ENCODE measurements at regions not wholly inside any gene's neighbourhood (a gene's known extent, or its start where the extent isn't known, plus 50 kb on each side); places are given as distances from the start of the nearest gene placed in this dataset.

DNA sequence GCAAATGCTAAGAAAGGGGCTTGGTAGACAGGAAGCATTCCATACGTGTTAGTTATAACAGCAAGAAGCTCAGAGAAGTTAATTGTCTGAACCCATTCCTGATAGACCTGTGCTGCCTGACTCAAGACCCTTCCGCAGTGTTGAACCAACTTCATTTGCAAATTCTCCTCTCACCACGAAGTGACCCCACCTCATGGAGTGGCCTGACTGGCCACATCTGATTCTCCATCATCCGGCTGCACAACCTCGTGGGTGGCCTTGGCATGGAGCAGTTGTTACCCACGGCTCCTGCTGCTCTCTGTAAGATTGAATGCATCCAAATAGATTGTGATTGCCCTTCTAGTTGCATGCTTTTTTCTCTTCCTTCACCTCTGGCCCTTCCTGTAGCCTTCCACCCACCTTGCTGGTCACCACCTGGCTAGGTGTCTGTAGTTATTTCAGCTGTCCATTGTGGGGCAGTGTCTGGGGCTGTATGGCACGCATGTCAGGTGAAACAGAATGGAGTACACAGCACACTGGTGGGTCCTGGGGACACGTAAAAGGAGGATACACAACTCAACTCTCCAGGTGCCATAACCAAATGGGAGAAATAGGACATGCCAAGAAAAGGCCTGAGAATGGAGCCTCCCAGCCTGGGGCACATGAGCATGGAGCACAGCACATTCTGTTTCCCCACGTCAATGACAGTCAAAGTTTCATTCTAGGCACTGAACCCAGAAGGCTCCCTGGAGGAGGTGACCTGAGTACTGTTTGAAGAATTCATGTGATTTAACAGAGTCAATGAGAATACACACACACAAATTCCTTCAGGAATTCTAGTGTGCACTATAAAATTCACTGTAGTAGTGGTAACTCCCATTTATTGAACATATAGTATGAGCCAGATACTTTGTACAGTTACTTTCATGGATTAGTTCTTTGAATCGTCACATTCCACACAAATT, 70.5 kb upstream of the PTCH1 start:
- CTCF ChIA-PET = interaction anchor here (0.7 kb wide), 1 partner anchor 85 kb away, joined by 3 read pairs; no protein-coding TSS in a partner anchor
- no peak for TF ChIP-seq CREB1 (CRISPR knock-in tag; IDR thresholded peaks at IDR 0.05)
- Mint-ChIP-seq H3K4me1 (peaks cover 15% of the 10 kb centered on the region), H3K27me3 (ENCODE audit: low read depth) (peaks cover 3% of the 10 kb centered on the region; the same call in 1 of the 2 replicates), H3K4me3 (no peak overlapping the region), H3K36me3 (no peaks in the 10 kb centered on the region), H3K9me3 (no peaks in the 10 kb centered on the region), H3K27ac (no peak overlapping the region)
- DNase-seq (ENCODE audit: low spot score) (no peak), ATAC-seq (no peak)
- POLR2A ChIA-PET = no interaction called here

DNA sequence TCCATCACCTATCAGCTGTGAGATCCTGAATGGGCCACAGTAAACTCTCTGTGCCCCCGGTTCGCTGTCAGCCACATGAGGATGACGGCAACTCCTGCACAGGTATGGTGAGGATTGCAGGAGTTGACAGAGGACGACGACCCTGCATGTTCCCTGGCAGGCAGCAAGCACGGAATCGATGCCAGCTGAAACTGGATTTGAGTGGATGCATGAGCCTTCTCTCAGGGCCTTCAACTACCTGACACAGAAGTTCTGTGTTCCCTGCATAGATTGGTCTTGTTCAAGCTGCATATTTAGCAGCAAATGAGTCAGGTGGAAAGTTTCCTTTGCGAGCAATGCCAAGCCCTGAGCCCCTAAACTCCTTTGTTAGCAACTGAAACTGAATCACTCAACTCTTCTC, 69.6 kb upstream of the PTCH1 start:
- POLR2A ChIA-PET = interaction anchor here (0.7 kb wide), 1 partner anchor 90 kb away, joined by 3 read pairs; no protein-coding TSS in a partner anchor
- no peak for ATAC-seq
- H3K4me3 Mint-ChIP-seq = no peak overlapping the region
- H3K4me1 Mint-ChIP-seq = peaks cover 23% of the 10 kb centered on the region
- H3K27ac Mint-ChIP-seq = no peak overlapping the region
- TF ChIP-seq GABPB1 (CRISPR knock-in tag; IDR thresholded peaks at IDR 0.05) (no peak), MLX (CRISPR knock-in tag; IDR thresholded peaks at IDR 0.05) (no peak), ELF4 (CRISPR knock-in tag; IDR thresholded peaks at IDR 0.05; ENCODE audit: low read depth) (no peak), TEAD1 (CRISPR knock-in tag; IDR thresholded peaks at IDR 0.05) (no peak), IRF2 (CRISPR knock-in tag; IDR thresholded peaks at IDR 0.05; ENCODE audit: borderline replicate concordance, low read depth) (no peak)
- TF ChIP-seq, protein P1, sequence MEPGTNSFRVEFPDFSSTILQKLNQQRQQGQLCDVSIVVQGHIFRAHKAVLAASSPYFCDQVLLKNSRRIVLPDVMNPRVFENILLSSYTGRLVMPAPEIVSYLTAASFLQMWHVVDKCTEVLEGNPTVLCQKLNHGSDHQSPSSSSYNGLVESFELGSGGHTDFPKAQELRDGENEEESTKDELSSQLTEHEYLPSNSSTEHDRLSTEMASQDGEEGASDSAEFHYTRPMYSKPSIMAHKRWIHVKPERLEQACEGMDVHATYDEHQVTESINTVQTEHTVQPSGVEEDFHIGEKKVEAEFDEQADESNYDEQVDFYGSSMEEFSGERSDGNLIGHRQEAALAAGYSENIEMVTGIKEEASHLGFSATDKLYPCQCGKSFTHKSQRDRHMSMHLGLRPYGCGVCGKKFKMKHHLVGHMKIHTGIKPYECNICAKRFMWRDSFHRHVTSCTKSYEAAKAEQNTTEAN (CRISPR knock-in tag; IDR thresholded peaks at IDR 0.05) = no peak
- TF ChIP-seq, protein P2, sequence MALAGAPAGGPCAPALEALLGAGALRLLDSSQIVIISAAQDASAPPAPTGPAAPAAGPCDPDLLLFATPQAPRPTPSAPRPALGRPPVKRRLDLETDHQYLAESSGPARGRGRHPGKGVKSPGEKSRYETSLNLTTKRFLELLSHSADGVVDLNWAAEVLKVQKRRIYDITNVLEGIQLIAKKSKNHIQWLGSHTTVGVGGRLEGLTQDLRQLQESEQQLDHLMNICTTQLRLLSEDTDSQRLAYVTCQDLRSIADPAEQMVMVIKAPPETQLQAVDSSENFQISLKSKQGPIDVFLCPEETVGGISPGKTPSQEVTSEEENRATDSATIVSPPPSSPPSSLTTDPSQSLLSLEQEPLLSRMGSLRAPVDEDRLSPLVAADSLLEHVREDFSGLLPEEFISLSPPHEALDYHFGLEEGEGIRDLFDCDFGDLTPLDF (CRISPR knock-in tag; IDR thresholded peaks at IDR 0.05) = no peak
- TF ChIP-seq, protein P3, sequence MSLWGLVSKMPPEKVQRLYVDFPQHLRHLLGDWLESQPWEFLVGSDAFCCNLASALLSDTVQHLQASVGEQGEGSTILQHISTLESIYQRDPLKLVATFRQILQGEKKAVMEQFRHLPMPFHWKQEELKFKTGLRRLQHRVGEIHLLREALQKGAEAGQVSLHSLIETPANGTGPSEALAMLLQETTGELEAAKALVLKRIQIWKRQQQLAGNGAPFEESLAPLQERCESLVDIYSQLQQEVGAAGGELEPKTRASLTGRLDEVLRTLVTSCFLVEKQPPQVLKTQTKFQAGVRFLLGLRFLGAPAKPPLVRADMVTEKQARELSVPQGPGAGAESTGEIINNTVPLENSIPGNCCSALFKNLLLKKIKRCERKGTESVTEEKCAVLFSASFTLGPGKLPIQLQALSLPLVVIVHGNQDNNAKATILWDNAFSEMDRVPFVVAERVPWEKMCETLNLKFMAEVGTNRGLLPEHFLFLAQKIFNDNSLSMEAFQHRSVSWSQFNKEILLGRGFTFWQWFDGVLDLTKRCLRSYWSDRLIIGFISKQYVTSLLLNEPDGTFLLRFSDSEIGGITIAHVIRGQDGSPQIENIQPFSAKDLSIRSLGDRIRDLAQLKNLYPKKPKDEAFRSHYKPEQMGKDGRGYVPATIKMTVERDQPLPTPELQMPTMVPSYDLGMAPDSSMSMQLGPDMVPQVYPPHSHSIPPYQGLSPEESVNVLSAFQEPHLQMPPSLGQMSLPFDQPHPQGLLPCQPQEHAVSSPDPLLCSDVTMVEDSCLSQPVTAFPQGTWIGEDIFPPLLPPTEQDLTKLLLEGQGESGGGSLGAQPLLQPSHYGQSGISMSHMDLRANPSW (CRISPR knock-in tag; conservative IDR thresholded peaks at IDR 0.05; ENCODE audit: low read depth) = no peak
- TF ChIP-seq, protein P4, sequence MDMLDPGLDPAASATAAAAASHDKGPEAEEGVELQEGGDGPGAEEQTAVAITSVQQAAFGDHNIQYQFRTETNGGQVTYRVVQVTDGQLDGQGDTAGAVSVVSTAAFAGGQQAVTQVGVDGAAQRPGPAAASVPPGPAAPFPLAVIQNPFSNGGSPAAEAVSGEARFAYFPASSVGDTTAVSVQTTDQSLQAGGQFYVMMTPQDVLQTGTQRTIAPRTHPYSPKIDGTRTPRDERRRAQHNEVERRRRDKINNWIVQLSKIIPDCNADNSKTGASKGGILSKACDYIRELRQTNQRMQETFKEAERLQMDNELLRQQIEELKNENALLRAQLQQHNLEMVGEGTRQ (CRISPR knock-in tag; IDR thresholded peaks at IDR 0.05) = no peak
- TF ChIP-seq, protein P5, sequence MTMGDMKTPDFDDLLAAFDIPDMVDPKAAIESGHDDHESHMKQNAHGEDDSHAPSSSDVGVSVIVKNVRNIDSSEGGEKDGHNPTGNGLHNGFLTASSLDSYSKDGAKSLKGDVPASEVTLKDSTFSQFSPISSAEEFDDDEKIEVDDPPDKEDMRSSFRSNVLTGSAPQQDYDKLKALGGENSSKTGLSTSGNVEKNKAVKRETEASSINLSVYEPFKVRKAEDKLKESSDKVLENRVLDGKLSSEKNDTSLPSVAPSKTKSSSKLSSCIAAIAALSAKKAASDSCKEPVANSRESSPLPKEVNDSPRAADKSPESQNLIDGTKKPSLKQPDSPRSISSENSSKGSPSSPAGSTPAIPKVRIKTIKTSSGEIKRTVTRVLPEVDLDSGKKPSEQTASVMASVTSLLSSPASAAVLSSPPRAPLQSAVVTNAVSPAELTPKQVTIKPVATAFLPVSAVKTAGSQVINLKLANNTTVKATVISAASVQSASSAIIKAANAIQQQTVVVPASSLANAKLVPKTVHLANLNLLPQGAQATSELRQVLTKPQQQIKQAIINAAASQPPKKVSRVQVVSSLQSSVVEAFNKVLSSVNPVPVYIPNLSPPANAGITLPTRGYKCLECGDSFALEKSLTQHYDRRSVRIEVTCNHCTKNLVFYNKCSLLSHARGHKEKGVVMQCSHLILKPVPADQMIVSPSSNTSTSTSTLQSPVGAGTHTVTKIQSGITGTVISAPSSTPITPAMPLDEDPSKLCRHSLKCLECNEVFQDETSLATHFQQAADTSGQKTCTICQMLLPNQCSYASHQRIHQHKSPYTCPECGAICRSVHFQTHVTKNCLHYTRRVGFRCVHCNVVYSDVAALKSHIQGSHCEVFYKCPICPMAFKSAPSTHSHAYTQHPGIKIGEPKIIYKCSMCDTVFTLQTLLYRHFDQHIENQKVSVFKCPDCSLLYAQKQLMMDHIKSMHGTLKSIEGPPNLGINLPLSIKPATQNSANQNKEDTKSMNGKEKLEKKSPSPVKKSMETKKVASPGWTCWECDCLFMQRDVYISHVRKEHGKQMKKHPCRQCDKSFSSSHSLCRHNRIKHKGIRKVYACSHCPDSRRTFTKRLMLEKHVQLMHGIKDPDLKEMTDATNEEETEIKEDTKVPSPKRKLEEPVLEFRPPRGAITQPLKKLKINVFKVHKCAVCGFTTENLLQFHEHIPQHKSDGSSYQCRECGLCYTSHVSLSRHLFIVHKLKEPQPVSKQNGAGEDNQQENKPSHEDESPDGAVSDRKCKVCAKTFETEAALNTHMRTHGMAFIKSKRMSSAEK (CRISPR knock-in tag; IDR thresholded peaks at IDR 0.05; ENCODE audit: borderline replicate concordance) = no peak
- TF ChIP-seq, protein P6, sequence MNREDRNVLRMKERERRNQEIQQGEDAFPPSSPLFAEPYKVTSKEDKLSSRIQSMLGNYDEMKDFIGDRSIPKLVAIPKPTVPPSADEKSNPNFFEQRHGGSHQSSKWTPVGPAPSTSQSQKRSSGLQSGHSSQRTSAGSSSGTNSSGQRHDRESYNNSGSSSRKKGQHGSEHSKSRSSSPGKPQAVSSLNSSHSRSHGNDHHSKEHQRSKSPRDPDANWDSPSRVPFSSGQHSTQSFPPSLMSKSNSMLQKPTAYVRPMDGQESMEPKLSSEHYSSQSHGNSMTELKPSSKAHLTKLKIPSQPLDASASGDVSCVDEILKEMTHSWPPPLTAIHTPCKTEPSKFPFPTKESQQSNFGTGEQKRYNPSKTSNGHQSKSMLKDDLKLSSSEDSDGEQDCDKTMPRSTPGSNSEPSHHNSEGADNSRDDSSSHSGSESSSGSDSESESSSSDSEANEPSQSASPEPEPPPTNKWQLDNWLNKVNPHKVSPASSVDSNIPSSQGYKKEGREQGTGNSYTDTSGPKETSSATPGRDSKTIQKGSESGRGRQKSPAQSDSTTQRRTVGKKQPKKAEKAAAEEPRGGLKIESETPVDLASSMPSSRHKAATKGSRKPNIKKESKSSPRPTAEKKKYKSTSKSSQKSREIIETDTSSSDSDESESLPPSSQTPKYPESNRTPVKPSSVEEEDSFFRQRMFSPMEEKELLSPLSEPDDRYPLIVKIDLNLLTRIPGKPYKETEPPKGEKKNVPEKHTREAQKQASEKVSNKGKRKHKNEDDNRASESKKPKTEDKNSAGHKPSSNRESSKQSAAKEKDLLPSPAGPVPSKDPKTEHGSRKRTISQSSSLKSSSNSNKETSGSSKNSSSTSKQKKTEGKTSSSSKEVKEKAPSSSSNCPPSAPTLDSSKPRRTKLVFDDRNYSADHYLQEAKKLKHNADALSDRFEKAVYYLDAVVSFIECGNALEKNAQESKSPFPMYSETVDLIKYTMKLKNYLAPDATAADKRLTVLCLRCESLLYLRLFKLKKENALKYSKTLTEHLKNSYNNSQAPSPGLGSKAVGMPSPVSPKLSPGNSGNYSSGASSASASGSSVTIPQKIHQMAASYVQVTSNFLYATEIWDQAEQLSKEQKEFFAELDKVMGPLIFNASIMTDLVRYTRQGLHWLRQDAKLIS (CRISPR knock-in tag; IDR thresholded peaks at IDR 0.05; ENCODE audit: borderline replicate concordance) = no peak
- TF ChIP-seq, protein P7, sequence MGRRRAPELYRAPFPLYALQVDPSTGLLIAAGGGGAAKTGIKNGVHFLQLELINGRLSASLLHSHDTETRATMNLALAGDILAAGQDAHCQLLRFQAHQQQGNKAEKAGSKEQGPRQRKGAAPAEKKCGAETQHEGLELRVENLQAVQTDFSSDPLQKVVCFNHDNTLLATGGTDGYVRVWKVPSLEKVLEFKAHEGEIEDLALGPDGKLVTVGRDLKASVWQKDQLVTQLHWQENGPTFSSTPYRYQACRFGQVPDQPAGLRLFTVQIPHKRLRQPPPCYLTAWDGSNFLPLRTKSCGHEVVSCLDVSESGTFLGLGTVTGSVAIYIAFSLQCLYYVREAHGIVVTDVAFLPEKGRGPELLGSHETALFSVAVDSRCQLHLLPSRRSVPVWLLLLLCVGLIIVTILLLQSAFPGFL (CRISPR knock-in tag; IDR thresholded peaks at IDR 0.05; ENCODE audit: borderline replicate concordance) = no peak
- H3K27me3 Mint-ChIP-seq (ENCODE audit: low read depth) = peaks cover 3% of the 10 kb centered on the region; the same call in 1 of the 2 replicates
- CTCF ChIA-PET = interaction anchor here (0.7 kb wide), 1 partner anchor 84 kb away, joined by 3 read pairs; no protein-coding TSS in a partner anchor
- H3K36me3 Mint-ChIP-seq = no peaks in the 10 kb centered on the region
- no peak for DNase-seq (ENCODE audit: low spot score)
- no peaks in the 10 kb centered on the region for H3K9me3 Mint-ChIP-seq

Data from WTC11 (cell line).